Activated T-cell treated with anti-CD3 and anti-CD28 coated beads, Interleukin-2, amount 50 U/mL, for 1 hour (primary cell): ENCODE measurements at regions not wholly inside any gene's neighbourhood (a gene's known extent, or its start where the extent isn't known, plus 50 kb on each side); places are given as distances from the start of the nearest gene placed in this dataset.

Experiments used
- DNase-seq: peaks from one replicate; pipeline ENCODE4 v3.0.0-alpha.2; 2020

DNA sequence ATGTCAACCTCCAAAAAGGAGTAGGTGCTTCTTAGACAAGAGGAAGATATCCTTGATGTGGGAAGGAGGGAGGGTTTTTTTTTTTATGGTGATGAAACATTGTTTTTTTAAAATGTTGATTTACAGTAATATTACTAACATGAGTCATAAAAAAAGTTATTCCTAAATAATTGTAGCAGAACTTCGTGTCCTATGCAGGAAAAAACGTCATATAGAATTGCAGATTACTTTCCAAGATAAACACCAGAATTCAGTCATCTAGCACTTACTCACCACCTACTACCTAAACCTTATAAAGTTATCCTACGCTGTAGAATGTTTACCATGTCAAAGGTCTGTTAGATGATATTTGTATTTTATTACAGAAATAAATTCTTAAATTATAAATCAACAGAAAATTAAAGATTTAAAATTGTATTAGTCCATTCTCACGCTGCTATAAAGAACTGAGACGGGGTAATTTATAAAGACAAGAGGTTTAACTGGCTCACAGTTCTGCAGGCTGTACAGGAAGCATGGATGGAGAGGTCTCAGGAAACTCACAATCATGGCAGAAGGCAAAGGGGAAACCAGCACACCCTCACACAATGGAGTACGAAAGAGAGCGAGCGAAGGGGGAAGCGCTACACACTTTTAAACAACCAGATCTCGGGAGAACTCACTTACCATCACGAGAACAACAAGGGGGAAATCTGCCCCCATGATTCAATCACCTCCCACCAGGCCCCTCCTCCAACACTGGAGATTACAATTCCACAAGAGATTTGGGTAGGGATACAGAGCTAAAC lies 105.2 kb upstream of the NEBL start:
- DNase-seq, result no peak

DNA sequence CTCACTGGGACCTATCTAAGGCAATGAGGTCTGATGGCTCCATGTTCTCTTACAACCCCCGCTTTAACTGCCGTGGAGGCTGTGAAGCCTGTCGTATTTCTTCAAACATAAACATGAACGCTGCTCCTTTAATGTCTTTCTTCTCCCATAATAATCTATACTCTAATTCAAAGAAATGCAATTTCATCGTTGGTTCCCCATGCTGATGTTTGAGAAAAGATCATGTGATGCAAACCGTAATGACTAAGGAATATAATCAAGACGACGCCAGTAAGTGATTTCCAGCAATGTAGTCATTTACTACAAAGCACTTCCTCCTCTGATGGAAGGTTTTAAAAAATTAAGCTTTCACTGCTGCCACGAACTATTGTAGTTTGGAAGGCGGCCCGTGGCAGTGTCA lies 102.6 kb upstream of the NEBL start:
- no peak for DNase-seq

DNA sequence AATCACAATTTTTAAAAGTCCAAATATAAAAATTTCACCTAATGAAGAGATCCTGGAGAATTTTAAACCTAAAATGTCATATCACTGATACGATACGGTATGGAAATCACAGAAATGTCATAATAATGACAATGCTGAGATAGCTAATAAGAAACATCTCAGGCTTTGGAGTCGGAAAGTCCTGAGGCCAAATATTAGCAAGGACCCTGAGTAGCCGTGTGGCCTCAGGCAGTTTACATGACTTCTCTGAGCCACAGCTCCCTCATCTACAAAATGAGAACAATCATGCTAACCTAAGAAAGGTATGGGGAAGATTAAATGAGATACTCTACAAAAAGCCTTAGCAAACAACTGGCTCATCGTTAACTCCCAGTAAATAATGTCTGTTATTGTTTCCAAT lies 100.9 kb upstream of the NEBL start:
- no peak for DNase-seq

DNA sequence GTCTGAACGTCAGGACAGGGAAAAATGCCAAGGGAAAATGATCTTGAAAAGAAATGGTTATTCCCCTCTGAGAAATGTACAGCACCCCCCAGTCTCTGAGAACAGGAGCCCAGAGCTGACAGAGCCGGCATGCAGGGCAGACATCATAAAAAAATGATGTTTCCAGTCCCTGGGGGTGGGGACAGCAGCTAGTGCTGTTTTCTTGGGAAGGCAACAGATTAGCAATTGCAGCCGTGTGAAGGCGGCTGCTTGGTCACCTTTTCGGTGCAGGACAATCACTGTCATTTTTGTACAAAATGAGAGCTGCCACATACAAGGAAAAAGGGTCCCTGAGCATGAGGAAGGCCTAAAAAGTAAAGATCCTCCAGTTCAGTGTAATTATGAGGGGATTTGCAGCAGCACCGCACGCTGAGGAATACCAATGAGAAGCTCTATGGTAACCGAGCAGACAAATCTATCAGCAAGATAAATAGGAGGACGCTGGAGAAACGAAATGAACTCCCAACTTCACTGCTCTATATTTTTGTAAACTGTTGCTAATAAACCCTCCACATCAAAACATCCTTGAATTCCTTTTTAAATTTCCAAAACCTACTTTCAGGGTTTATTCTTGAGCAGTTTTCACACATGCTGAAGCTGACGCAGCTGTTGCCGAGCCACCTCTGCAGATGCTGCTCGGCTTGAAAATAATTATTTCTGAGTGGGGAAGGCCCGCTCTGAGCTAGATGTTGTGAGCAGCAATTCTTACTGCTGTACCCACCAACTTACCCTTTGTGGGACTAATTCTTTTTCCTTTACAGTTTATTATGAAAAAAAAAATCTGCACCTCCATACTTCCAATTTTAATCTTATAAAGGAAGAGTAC lies 98.2 kb upstream of the NEBL start:
- DNase-seq, result no peak

DNA sequence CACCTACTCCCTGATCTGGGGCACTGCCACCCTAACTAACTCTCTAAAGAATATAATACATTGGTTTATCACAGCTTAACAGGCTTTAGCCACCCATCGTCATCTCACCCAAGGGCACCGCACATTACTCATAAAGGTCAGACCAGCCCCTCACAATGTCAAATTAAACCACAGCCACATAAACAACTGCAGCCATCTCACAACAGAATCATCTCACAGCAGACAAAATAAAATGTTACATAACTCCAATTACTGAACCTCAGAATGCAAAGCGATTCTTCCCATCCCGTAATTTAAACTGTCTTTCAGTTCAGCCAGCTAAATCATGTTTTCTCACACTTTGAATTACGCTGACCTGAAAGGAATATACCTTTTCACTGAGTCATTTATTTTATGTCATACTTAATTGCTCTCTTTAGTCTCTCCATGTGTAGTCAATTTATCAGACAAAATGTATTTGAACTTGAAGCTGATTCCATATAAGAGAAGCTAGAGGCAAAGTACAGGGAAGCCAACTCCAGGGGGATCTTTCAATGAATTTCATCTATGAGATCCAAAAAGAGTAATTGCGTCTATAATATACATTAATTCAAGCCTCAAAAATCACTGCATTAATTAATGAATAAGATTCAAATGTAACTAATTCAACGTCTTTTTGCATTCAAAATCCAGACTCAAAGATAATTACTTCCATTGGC lies 96.9 kb upstream of the NEBL start:
- no peak for DNase-seq

DNA sequence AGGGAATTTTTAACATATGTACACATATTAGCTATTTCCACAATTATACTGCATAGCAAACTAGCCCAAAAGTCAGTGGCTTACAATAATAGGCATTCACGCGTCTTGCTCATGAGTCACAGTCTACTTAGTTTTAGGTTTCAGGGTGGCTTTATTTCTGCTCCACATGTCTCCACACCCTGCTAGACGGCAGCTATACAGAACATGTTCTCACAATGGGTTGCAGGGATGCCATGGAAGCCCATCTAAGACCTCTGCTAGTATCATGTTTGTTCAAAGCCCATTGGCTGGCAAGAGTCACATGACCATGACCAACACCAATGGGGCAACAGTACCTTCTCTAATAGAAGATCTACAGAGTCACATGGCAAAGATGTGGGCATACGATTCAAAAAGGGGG lies 96.3 kb upstream of the NEBL start:
- no peak for DNase-seq

DNA sequence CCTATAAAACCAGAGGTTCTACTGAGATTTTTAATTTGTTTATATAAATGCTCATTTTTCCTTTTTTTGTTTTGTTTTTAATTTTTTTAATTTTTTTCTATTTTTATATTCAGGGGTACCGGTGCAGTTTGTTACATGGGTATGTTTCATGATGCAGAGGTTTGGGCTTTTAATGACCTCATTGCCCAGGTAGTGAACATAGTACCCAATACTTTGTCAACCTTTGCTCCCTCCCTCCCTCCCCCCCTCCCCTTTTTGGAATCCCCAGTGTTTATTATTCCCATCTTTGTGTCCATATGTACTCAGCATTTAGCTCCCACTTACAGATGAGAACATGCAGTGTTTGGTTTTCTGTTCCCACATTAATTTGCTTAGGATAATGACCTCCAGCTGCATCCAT lies 94.4 kb upstream of the NEBL start:
- DNase-seq, result no peak

DNA sequence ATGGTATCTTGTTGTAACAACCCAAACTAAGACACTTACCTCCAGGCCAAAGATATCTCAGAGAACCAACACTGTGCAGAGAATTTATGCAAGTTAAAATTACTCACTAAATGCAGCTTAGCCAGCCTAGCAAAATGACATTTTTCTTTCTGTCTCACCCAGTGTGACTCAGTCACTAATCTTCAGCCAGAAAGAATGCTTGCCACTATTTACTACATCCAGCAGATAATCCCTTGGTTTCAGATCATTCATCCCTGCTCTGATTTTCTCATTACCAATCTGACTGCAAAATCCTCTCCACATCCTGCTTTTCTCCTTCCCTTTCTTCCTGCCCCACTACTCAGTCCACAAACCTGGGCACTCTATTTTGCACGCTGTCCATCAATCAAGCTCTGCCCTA lies 93.5 kb upstream of the NEBL start:
- no peak for DNase-seq

DNA sequence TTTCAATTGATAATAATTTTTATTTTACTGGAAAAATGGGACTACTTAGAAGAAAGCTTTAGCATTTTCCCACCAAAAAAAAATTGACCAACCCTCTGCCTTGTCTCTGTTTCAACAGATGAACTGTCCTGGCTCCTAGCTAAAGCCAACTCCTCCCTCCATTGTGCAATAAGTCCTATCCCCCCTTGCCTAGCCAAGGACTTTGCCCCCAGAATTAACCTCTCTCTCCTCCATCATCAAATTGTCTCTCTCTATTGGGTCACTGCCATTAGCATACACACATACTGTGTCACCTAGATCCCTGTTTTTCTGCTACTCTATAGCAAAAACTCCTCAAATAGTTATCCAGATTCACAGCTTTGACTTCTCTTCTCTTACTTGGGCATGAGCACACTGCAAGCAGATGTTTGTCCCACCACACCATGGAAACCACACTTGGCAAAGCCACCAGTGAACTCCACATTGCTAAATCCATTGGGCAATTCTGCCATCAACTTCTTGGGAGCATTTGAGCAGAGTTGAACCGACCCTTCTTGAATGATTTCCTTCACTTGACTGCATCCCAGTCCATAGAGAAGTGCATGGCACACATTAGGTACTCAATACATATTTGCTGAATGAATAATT lies 91.4 kb upstream of the NEBL start:
- no peak for DNase-seq

DNA sequence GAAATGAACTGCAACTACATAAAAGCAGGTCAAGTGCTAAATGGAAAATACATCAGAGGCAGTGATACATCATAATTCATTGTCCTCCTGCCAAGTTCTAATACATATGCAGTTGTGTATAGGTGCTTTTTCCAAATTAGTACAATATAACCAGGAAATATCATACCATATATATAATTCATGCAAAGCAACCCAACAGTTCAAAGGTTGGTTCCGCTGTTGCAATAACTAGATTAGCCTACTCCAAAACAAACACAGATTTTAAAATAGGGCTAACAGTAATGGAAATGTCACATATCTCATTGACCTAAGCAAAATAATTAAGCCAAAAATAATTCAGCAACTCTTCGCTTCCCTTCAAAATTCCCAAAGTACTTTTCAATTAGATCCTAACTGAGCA lies 88.9 kb upstream of the NEBL start:
- no peak for DNase-seq

DNA sequence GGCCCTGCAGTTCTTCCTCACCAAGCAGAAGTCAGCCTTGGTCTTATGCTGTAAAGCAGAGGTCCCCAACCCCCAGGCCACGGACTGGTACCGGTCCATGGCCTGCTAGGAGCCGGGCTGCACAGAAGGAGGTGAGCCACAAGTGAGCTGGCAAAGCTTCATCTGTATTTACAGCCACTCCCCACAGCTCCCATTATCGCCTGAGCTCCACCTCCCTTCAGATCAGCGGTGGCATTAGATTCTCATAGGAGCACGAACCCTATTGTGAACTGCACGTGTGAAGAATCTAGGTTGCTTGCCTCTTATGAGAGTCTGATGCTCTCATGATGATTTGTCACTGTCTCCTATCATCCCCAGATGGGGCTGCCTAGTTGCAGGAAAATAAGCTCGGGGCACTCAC lies 87.6 kb upstream of the NEBL start:
- no peak for DNase-seq

DNA sequence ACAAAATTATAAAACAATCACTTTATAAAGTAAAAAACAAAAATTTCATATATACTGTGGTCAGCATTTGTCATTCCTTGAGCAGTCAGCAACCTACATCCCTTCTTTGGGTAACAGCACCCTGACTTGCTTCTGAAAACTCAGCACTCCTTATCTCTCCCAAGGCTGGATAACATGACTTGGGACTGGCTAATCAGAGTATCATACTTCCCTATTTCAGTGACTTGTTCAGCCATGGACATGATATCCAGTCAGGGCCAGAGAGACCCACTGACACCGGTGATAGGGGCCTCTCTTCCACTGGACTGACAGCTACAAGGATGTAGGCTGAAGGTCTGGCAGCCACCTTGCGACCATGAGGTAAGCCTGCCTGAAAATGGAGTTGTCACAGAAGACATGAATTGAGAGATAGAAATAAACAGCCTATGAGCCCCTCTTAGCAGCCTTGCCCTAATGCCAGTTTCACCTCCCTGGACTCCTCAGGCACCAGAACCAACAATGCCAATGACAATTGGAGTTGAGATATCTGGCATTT lies 84.4 kb upstream of the NEBL start:
- DNase-seq, result no peak

DNA sequence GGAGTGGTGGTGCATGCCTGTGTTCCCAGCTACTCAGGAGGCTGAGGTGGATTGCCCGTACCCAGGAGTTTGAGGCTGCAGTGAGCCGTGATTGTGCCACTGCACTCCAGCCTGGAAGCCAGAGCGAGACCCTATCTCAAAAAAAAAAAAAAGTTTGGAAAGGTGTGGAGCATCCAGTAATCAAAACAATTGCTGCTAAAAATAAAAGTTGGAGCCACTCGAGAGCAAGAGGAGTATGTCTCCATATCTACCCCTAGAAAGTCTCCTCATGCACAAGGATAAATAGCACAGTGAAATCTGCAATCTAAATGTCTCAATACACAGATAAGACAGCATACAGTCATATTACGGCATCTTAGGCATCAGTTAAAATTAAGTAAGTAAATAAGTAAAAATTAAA lies 81.5 kb upstream of the NEBL start:
- DNase-seq, result no peak

DNA sequence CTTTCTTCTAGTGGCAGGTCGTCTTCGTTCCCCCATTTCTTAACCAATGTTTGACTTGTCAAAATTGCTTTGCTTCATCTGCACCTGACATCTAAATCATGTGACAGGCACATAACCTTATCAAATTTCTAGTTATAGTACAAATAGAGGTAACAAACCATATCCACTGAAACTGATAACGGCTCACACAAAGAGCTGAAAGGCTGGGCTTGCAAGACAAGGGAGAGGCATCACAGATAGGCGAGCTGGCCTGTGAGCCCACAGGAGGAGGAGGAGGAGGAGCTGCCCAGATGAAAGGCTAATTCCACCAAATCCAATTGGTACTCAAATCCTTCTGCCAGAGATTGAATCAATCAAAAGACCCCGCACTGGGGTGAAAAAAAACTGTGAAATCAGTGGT lies 80.2 kb upstream of the NEBL start:
- no peak for DNase-seq

DNA sequence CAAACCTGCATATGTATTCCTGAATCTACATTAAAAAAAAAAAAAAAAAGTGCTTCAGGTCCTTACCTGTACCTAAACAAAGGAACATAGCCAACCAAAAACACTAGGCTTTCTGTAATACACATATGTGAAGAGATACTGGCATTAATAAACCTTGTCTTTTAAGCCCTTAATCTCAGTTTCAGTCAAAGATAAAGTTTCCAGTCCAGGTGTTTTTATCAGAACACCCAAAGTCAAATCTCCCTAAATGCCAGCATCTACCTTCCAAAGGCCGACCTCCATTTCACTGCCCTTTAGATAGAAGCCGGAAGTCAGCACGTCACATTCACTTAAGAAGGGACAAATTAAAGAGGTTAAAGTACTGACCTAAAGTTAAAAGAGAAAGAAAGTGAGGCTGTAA lies 79.8 kb upstream of the NEBL start:
- no peak for DNase-seq

DNA sequence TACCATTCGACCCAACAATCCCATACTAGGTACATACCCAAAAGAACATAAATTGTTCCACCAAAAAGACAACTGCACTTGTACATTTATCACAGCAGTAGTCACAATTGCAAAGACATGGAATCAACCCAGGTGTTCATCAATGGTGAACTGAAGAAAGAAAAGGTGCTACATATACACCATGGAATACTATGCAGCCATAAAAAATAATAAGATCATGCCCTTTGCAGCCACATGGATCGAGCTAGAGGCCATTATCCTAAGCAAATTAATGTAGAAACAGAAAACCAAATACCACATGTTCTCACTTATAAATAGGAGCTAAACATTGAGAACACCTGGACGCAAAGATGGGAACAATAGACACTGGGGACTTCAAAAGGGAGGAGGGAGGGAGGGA lies 79.3 kb upstream of the NEBL start:
- DNase-seq, result no peak

DNA sequence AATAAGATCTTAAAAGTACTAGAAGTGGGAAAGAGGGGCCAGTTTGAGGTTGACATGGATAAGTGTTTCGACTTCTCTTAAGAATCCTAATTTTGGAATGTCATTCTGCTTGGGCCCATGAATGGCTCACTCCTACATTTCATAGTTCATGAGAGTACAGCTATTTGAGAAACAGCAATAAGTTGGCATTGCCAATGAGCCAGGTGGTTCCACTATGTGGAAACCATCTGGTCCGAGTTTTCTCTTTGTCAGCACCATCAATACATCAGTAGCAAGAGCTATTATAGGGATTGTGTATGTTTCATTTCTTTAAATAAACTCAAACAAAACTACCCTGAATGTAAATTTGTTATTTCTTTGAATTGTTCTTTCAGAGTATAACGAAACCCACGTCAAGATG lies 78.1 kb upstream of the NEBL start:
- no peak for DNase-seq

DNA sequence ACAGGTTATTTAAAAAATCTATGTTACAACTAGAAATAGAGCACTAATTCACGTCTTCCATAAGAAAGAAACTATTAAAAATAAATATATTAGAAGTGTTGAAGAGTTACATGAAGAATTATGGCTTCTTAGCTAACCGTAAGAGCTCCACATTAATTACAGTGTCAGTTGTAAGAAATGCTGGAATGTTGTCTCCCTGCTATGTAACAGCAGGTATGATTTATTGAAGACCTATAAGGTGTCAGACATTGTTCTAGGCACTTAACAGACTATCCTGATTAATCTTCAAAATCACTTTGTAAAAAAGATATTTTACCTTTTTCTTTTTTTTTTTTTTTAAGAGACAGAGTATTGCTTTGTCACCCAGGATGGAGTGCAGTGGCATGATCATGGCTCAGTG lies 75.8 kb upstream of the NEBL start:
- no peak for DNase-seq

DNA sequence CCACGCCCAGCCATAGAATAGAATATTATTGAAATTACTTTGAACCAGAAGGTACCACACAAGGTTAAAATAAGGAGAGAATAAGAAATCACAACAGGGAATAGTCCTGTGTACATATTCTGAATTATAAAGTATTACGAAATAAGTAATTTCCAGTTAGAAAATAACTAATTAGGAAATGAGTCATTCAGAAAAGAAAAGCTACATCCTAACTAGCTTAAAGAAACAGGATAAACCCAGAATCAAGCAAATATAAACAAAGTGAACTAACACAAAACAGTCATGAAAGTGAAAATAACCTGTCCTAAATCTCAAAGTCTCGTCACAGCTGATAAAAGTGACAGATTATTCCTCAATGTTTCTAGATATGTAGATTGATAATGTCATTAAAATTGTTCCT lies 74.8 kb upstream of the NEBL start:
- no peak for DNase-seq

DNA sequence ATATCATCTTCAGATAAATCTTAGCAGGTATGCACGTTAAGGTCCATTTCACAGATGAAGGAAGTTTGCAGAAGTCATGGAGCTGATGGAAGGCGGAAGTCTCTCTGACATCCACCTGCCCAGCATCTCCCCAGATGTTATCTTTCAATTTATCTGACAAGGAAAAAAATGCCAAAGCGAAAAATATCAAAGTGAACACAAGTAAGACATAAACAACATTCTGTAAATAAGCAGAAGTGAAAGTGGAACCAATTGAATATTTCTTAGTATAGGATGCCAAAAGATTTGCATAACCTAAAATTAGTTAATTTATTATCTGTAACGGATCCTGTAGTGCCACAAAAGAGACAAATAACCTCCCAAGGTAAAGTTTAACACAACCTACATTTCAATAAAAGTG lies 73.6 kb upstream of the NEBL start:
- DNase-seq, result no peak

DNA sequence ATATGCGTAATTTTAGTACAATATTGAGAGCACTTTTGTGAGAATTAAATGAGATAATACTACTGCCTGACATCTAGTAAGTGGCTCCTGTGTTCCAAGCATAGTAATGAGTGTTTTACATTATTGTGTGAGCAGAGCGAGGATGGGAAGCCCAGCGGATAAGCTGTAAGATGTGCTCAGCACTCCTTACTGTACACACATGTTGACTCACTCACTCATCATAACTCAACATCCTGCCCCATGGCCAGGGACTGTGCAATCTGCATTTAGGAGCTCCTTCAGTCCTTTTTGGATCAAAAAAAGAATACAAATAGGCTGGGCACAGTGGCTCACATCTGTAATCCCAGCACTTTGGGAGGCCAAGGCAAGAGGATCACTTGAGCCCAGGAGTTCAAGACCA lies 72.9 kb upstream of the NEBL start:
- no peak for DNase-seq

DNA sequence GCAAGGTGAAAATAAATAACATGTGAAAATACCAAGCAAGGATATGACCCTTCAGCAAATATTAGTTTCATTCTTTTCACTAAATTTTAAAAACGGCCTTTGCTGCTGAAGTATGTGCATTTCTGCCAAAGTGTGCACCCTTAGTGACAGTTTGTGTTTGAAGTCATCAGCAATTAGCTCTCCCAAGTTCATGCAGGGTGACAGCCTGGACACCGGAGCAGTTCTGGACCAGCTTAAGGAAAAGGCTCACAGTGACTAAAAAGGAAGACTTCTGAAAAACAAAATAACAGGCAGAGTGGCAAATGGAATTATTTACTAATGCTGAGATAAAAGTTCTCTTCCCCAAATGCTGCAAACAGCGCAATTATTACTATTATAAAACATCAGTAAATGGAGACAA lies 69.3 kb upstream of the NEBL start:
- DNase-seq, result no peak
